Prostate gland (tissue), 1 donor: ENCODE measurements at regions not wholly inside any gene's neighbourhood (a gene's known extent, or its start where the extent isn't known, plus 50 kb on each side); places are given as distances from the start of the nearest gene placed in this dataset.

Experiments used
- POLR2A ChIP-seq: fragments of 450-650 bp; IDR thresholded peaks from one replicate; pipeline ENCODE4 v1.6.1; 2016; ENCODE audit warnings: antibody characterized with exemption, mild to moderate bottlenecking
- POLR2AphosphoS5 ChIP-seq: sonication (generic); formaldehyde crosslinking; IDR thresholded peaks from one replicate; pipeline ENCODE4 v1.6.1; 2017; ENCODE audit warnings: antibody characterized with exemption

- no peak for TF ChIP-seq POLR2AphosphoS5
- no peak for TF ChIP-seq POLR2A
These were observed 573.7 kb upstream of the NXPH2 start for GRCh38 chr2:139353874-139354273.
